Activated CD4-positive, alpha-beta T cell treated with anti-CD3 and anti-CD28 coated beads for 1 hour (primary cell): ENCODE measurements at regions not wholly inside any gene's neighbourhood (a gene's known extent, or its start where the extent isn't known, plus 50 kb on each side); places are given as distances from the start of the nearest gene placed in this dataset.

ENCODE experiments used
- DNase-seq: peaks from one replicate; pipeline ENCODE4 v3.0.0-alpha.2; 2020

DNA sequence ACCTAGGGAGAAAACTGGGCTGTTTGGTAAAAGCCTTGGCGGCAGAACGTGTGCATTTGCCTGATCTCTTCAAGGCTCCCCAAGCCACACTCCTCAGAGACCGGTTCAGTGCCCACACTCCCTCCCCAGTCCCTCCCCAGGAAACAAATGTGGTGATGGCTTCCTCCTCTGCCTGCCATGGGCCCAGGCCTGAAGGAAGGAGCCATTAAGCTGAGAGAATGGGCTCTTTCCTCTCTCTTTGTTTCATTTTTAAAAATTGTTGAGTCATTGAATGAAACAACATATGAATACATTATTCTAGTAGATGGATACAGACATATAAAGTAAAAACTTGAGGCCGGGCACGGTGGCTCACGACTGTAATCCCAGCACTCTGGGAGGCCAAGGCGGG, 50.6 kb upstream of the YWHAQ start:
- no peak for DNase-seq

DNA sequence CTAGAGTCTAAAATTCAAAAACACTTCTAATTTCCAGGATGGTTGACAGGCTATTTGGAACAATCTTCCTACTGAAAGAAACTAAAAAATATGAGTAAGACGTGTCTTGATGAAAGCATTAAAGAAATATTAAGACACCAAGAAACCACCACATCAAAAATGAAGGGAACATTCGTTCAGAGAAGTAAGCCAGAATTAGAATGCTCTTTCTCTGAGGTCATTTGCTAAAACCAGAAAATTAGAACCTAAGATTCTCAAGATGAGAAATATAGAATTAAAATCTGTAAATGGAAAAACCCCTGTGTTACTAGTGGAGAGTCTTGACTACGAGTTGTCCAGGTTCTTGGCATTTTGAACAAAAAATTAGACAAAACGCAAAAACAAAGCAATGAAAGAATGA, 54.8 kb upstream of the YWHAQ start:
- DNase-seq, result no peak

DNA sequence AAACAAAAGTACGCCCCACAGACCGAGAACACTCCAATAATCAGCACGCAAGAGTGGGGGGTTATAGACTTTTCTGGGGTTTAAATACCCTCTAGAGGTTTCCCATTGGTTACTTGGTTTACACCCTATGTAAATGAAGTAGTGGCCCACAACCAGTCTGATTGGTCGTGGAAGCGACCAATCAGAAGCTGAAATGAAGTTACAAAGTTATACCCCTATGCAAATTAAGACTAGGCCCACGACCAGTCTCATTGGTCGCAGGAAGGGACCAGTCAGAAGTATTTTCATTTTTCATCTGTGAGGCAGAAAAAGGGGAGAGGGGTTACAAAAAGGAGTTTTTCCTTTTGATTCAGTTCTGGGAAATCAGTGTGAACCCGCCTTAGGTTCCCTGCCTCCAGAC, 55.3 kb upstream of the YWHAQ start:
- DNase-seq, result no peak

DNA sequence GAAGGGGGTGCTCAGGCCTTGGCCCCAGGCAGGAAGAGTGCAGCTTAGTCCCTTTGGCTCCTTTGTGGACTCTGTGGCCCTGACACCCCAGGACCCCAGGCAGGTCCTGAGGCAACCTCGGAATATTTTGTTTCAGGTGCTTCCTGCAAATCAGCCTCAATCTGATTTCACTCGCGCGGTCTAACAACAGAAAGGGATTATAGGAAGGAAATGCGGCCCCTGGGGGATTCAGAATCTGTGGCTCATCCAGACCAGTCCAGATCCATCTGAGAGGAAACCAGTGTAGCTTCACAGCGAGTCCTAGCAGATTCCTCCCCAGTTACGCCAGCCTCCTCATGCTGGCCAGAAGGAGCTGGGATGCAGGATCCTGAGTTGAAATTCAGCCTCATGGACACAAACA, 59.5 kb upstream of the YWHAQ start:
- no peak for DNase-seq

DNA sequence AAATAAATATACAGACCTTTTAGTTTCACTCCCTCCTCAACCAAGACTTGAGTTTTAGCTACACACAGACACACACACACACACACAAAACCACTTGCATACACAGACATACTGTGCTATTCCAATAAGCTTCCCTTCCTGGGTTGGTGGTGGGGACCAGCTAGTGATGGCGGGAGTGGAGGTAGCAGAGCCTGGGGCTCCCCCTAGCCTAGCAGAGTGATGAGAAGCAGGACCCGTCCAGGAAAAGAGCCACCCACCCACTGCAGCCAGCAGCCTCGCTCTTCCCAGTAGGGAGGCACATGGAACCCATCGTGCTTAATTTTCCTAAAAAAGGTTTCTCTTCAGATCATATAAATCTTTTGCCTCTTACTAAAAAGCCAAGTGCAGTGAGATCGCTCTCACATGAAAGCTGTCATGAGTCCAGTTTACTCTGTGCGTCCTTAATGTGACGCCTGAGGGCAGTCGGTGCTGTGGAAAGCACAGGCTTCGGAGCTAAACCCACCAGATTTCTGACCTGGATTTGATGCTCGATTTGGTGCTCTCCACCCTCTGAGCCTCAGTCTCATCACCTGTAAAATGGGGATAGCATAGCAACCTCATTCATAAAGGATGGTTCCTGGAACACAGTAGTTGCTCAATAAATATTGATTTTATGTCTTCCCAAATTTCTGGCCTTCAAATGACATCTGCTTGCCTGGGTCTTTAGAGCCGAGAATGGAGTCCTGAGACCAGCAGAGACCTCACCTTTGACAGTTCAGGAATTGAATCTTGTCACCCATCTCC, 60.1 kb upstream of the YWHAQ start:
- no peak for DNase-seq

DNA sequence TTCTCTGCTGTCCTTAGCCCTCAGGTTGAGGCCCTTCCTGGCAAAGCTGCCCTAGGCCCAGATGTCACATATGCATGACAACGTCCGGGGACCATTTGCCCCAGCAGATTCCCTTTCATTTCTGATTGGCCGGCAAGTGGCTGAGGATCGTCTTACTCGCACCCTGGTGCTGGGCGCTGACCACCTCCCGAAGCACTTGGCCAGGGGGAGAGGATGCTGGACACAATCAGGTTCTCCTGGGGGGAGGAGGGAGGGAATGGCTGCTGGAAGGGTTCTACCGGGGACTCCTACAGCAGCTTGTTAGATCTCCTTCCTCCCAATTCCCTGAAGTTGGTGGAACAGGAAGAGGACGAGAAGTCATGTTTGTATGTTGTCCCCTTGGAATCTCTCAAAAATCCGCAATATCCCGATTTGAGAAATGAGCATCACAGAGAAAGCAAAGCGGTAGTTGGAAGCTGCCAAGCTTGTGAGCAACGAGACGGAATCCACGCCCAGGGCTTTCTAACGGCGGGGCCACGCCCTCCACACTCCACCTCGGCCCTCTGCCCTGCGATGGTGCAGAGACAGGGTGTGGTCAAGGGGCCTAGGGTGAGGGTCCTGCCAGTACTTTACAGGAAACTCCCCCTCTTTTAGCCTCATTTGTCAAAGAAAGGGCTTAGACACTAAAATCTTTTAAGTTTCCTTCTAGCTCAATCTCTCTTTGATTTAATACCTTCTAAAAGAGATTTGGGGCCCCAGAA, 61.8 kb upstream of the YWHAQ start:
- DNase-seq, result no peak

GRCh38 chr2:9693196-9693491, 62.3 kb upstream of the YWHAQ start:
- no peak for DNase-seq

- no peak for DNase-seq
Measured at GRCh38 chr2:9693646-9694045, 62.8 kb upstream of the YWHAQ start.

GRCh38 chr2:9694661-9695234, 64.0 kb upstream of the YWHAQ start:
- no peak for DNase-seq

DNA sequence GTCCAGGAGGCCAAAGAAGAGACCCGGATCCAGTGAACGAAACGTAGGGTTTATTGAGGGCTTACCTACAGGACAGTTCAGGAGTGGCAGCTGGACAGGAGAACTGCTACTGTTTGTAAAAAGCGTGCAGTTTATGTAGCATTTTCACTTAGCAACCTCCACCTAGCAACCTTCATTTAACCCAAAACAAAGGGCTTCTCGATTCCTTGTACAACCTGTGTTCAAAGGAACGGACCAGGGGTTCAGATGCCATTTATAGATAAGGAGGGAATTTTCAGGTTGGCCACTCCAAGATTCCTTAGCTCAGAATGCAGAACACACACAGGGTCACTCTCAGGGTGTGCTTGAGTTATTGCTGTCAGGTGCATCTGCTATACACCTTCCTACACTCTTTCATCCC, 65.1 kb upstream of the YWHAQ start:
- no peak for DNase-seq

GRCh38 chr2:9696731-9697130, 65.9 kb upstream of the YWHAQ start:
- DNase-seq, result no peak

- DNase-seq, result no peak
Measured at GRCh38 chr2:9697909-9698308, 67.1 kb upstream of the YWHAQ start.

GRCh38 chr2:9699139-9700108, 68.6 kb upstream of the YWHAQ start:
- DNase-seq, result no peak

GRCh38 chr2:9700109-9700495, 69.3 kb upstream of the YWHAQ start:
- DNase-seq, result no peak

DNA sequence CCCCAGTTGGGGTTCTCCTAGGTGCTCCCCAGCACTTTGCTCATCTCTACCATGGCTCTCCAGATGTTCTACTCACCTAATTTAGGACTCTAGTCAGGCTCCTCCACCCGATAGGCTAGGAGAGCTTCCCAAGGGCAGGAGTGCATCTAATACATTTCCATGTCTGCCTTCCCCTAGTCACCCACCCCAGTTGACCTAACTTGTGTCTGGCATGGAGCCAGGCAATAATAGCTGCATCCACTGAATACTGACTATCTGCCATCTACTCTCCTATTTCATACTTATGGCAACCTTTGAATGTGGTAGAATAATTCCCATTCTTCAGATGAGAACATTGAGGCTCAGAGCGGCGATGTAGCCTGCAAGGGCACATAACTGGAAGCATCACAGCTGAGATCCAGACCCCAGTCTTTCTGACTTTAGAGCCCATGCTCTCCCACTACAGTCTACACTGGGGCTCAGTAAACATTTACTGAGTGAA, 71.8 kb upstream of the YWHAQ start:
- DNase-seq, result no peak

- peak; percentile 48 for DNase-seq
Measured at GRCh38 chr2:9703085-9703678, 72.4 kb upstream of the YWHAQ start.

GRCh38 chr2:9703701-9704221, 73.0 kb upstream of the YWHAQ start:
- no peak for DNase-seq

DNA sequence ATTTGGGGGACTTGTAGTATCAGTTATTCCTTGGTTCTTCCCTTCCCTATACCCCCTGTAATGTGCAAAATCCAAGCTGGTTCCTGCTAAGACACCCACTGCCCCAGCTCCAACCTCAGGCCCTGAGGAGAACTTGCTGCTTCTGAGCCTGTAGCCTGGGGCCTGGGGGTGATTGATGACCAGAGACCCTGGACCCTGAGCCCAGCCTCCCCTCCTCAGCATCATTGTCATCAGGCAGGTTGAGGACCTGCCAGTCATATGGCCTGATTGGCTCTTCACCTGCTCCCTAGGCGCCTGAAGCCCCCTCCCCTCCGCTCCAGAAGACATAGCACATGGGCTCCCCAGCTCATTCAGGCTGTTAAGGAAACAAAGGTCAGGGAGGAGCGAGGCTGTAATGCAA, 73.8 kb upstream of the YWHAQ start:
- DNase-seq, result no peak

GRCh38 chr2:9705196-9705595, 74.4 kb upstream of the YWHAQ start:
- no peak for DNase-seq

- no peak for DNase-seq
Measured at GRCh38 chr2:9707008-9707407, 76.2 kb upstream of the YWHAQ start.

DNA sequence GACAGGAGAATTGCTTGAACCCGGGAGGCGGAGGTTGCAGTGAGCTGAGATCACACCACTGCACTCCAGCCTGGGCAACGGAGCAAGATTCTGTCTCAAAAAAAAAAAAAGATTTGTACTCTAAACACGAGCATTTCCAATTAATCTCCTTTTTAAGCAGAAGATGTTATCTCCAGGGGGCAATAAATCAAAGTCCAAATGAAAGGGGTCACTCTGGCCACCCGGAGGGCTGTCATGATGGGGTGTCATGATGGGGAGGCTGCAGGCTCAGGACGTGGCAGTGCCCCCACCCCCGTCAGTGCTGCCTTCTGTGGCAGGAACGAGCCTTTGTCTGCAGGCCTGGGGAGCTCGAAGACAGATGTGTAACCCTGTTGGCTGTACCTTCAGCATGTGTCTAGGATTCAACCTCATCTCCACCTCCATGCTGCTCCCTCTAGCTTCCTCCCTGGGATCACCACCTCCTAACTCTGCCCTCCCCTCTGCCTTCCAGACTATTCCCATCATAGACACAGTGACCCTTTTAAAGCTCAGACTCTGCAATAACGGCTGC, 76.9 kb upstream of the YWHAQ start:
- no peak for DNase-seq
